ENCODE measurements at regions not wholly inside any gene's neighbourhood (a gene's known extent, or its start where the extent isn't known, plus 50 kb on each side); places are given as distances from the start of the nearest gene placed in this dataset.

DNA sequence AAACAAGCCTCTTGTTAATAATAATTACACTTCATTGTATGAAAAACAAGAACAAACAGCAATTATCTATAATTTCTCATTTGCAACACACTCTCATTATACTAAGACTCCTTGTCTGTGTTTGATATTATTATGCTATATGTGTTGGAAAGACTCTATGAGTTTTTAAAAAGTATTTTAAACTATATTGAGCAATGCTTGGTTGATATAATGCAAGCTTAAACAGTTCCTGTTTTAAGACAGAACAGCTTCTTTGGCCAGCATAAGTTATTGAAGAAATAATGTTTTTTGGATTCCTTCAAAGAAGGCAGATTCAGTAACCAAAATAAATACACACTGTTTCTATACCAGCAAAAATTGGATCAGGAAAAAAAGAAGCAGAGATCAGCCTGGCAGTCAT lies 871.4 kb downstream of the MAT2B start:
- TF ChIP-seq SIN3A (IDR thresholded peaks at IDR 0.05; ENCODE audit: borderline replicate concordance, low read depth, low read length) (no peak), SMAD1 (CRISPR knock-in tag; IDR thresholded peaks at IDR 0.05; ENCODE audit: borderline replicate concordance, low read depth) (no peak), SRSF4 (IDR thresholded peaks at IDR 0.05; ENCODE audit: low read depth, low read length, poor library complexity, severe bottlenecking) (no peak), PAX8 (CRISPR knock-in tag; IDR thresholded peaks at IDR 0.05; ENCODE audit: borderline replicate concordance) (no peak), JUN (CRISPR knock-in tag; IDR thresholded peaks at IDR 0.05) (no peak), ZNF232 (CRISPR knock-in tag; IDR thresholded peaks at IDR 0.05; ENCODE audit: borderline replicate concordance) (no peak), SRF (IDR thresholded peaks at IDR 0.05; ENCODE audit: low read depth, low read length) (no peak), ZNF451 (CRISPR knock-in tag; IDR thresholded peaks at IDR 0.05) (no peak), CBX2 (IDR thresholded peaks at IDR 0.05; ENCODE audit: low read depth, low read length) (no peak), CBX2 (CRISPR knock-in tag; IDR thresholded peaks at IDR 0.05; ENCODE audit: low read depth) (no peak), RARG (CRISPR knock-in tag; IDR thresholded peaks at IDR 0.05; ENCODE audit: low read depth) (no peak)
- TF ChIP-seq, protein P1, sequence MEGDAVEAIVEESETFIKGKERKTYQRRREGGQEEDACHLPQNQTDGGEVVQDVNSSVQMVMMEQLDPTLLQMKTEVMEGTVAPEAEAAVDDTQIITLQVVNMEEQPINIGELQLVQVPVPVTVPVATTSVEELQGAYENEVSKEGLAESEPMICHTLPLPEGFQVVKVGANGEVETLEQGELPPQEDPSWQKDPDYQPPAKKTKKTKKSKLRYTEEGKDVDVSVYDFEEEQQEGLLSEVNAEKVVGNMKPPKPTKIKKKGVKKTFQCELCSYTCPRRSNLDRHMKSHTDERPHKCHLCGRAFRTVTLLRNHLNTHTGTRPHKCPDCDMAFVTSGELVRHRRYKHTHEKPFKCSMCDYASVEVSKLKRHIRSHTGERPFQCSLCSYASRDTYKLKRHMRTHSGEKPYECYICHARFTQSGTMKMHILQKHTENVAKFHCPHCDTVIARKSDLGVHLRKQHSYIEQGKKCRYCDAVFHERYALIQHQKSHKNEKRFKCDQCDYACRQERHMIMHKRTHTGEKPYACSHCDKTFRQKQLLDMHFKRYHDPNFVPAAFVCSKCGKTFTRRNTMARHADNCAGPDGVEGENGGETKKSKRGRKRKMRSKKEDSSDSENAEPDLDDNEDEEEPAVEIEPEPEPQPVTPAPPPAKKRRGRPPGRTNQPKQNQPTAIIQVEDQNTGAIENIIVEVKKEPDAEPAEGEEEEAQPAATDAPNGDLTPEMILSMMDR (CRISPR knock-in tag; IDR thresholded peaks at IDR 0.05), result no peak
